Large intestine (tissue), 3 donors: ENCODE measurements at regions not wholly inside any gene's neighbourhood (a gene's known extent, or its start where the extent isn't known, plus 50 kb on each side); places are given as distances from the start of the nearest gene placed in this dataset.

Experiments
- DNase-seq, 2 donors: peaks; one replicate each; pipeline versions ENCODE4 v3.0.0 to v3.0.0-alpha.2; 2013
- H3K27ac ChIP-seq: one replicate; pipeline ENCODE4 v1.5.1; 2013; ENCODE audit warnings: low read length
- H3K27me3 ChIP-seq: 2 replicates; pipeline ENCODE4 v1.6.1; 2013; ENCODE audit warnings: low read length; ENCODE audit not compliant: control insufficient read depth, insufficient read depth
- H3K36me3 ChIP-seq: 2 replicates; pipeline ENCODE4 v1.6.1; 2013; ENCODE audit warnings: low read length; ENCODE audit not compliant: control insufficient read depth, insufficient read depth
- H3K4me1 ChIP-seq: one replicate; pipeline ENCODE4 v1.6.1; 2013; ENCODE audit warnings: low read length; ENCODE audit not compliant: control insufficient read depth, insufficient read depth
- H3K4me3 ChIP-seq: one replicate; pipeline ENCODE4 v1.5.1; 2013; ENCODE audit warnings: low read length
- H3K9me3 ChIP-seq: one replicate; pipeline ENCODE4 v1.6.1; 2013; ENCODE audit warnings: mild to moderate bottlenecking, low read depth, low read length, moderate library complexity; ENCODE audit not compliant: control insufficient read depth
- WGBS: methylation state at CpG from one replicate; pipeline ENCODE4 v1.1.5; 2013; ENCODE audit warnings: low lambda C conversion rate; ENCODE audit not compliant: insufficient coverage; 5-methylcytosine and 5-hydroxymethylcytosine counted together

- Histone ChIP-seq H3K4me3 (no peak overlapping the region), H3K27me3 (no peaks in the 10 kb centered on the region), H3K27ac (no peak overlapping the region), H3K4me1 (no peaks in the 10 kb centered on the region), H3K9me3 (peaks cover 12% of the 10 kb centered on the region), H3K36me3 (peaks cover 70% of the 10 kb centered on the region)
- WGBS, result no CpG with 5 or more reads among the region's 23 CpGs
- DNase-seq, result no peak
Observed at GRCh38 chr12:124463341-124463921, 104.0 kb downstream of the NCOR2 start.

- no peaks in the 10 kb centered on the region for H3K4me1 ChIP-seq
- no peaks in the 10 kb centered on the region for H3K27me3 ChIP-seq
- 40% methylated on average over 1 of the region's 9 CpGs for WGBS
- no peak for DNase-seq
- H3K27ac ChIP-seq, result no peak overlapping the region
- H3K9me3 ChIP-seq, result peaks cover 12% of the 10 kb centered on the region
- H3K4me3 ChIP-seq, result no peak overlapping the region
- peaks cover 73% of the 10 kb centered on the region for H3K36me3 ChIP-seq
Observed at GRCh38 chr12:124462750-124463149, 104.7 kb downstream of the NCOR2 start.

- Histone ChIP-seq H3K27me3 (no peaks in the 10 kb centered on the region), H3K36me3 (peaks cover 73% of the 10 kb centered on the region), H3K27ac (no peak overlapping the region), H3K9me3 (peaks cover 12% of the 10 kb centered on the region), H3K4me3 (no peak overlapping the region), H3K4me1 (no peaks in the 10 kb centered on the region)
- no CpG with 5 or more reads among the region's 22 CpGs for WGBS
- DNase-seq, result no peak
Observed at GRCh38 chr12:124461851-124462623, 105.4 kb downstream of the NCOR2 start.

DNA sequence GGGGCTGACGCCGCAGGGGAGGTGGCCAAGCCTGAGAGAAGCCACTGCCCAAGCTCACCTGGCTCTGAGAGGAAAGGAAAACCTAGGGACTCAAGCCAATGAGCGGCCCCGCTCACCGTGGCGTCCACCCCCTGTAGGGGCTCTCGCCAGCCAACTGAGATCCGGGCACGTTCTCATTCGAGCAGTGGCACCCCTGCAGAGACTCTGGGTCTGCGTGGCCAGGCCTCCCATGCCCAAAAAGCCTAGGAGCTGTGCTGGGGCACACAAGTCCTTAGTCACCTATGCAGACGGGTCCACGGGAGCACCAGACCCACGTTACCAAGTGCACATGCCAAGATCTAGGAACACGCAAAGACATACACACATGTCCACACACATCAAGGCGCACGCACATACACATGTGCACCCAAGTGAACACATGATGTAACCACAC, 106.2 kb downstream of the NCOR2 start:
- H3K4me1 ChIP-seq, result no peaks in the 10 kb centered on the region

GRCh38 chr12:124460771-124461170, 106.6 kb downstream of the NCOR2 start:
- Histone ChIP-seq H3K27me3 (no peaks in the 10 kb centered on the region), H3K4me1 (no peaks in the 10 kb centered on the region), H3K9me3 (peaks cover 6% of the 10 kb centered on the region), H3K27ac (no peak overlapping the region), H3K36me3 (peaks cover 70% of the 10 kb centered on the region), H3K4me3 (no peak overlapping the region)
- WGBS, result no CpG with 5 or more reads among the region's 9 CpGs
- DNase-seq, result no peak

More for the DNA sequence above, 106.2 kb downstream of the NCOR2 start:
- DNase-seq, result no peak
- H3K36me3 ChIP-seq, result peaks cover 70% of the 10 kb centered on the region
- peaks cover 11% of the 10 kb centered on the region for H3K9me3 ChIP-seq
- no CpG with 5 or more reads among the region's 17 CpGs for WGBS
- no peak overlapping the region for H3K27ac ChIP-seq
- no peaks in the 10 kb centered on the region for H3K27me3 ChIP-seq
- no peak overlapping the region for H3K4me3 ChIP-seq

GRCh38 chr12:124459852-124460645, 107.4 kb downstream of the NCOR2 start:
- WGBS, result no CpG with 5 or more reads among the region's 18 CpGs
- peaks cover 69% of the 10 kb centered on the region for H3K36me3 ChIP-seq
- H3K27ac ChIP-seq, result no peak overlapping the region
- DNase-seq, result no peak
- H3K27me3 ChIP-seq, result no peaks in the 10 kb centered on the region
- no peaks in the 10 kb centered on the region for H3K4me1 ChIP-seq
- H3K9me3 ChIP-seq, result peaks cover 3% of the 10 kb centered on the region
- H3K4me3 ChIP-seq, result no peak overlapping the region

DNA sequence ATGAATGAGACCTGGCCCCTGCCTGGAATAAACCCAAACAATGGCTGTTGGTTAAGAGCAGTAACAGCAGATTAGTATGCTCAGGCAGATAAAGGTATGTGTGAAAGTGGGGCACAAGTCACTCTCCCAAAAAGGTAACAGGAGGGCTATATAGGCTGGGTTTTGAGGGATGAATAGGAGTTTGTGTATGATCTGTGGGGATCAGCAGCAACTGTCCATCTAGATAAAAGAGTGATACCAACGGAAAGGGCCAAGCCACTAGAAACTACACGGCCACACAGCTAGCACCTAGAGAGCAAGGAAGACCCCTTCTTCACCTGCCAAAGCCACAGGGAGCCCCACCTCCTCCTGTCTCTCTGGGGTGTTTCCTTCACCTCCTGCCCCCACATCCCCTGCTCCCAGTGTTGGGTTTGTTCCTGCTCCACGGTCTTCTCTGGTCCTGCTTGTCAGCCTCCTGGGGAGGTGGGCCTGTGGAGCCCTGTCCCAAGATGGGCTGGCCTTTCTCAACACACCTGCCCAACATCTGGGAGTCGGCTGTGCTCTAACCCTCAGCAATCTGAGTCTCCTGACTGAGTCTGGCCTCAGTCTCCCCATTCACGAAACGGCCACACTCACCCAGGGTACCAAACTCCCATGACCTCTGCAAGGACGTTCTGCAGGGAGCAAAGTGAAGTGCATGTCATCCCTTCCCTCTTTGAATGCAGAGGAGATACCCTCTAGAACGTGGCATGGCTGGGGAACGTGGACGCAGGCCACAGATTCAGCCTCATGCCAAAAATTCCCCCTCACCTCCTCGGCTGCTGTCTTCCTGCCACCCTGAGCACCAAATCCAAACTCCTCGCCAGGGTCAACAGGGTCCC, 108.2 kb downstream of the NCOR2 start:
- no peak overlapping the region for H3K27ac ChIP-seq
- no peak overlapping the region for H3K4me3 ChIP-seq
- H3K27me3 ChIP-seq, result no peaks in the 10 kb centered on the region
- no peaks in the 10 kb centered on the region for H3K9me3 ChIP-seq
- WGBS, result no CpG with 5 or more reads among the region's 12 CpGs
- H3K4me1 ChIP-seq, result peaks cover 3% of the 10 kb centered on the region
- DNase-seq, result no peak
- H3K36me3 ChIP-seq, result peaks cover 65% of the 10 kb centered on the region

DNA sequence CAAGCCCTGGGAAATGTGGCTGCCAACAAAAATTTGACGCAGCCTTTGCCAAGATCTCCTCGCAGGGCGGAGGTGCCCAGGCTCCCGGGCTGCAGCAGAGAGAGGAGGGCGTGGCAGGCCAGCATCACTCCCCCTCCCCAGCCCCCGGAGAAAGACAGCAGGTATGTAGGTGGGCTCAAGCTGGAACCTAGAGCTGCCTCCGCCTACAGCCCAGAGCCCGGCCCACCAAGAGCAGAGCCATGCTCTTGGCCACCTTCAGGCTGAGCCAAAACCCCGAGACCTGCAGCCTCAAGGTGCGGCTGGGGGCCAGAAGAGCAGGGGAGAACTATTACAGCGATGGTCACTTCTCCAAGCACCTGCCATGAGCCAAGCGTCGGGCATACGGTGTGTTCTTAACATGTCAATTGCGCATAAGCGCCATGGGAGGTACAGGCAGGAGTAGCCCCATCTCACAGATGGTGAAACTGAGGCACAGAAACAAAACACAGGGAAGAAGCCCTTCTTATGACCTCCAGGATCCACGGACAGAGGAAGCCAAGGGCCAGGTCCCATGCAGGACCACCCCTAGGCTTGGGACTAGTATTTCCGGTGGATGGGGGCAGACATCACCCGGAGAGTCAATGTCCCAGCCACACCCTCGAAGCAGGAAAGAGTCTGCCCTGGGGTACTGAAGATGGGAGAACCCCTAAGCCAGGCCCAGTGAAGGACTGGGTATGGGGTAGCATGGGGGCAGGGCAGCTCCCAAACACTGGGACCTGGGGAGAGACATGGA, 109.0 kb downstream of the NCOR2 start:
- Histone ChIP-seq H3K36me3 (peaks cover 61% of the 10 kb centered on the region), H3K4me3 (no peak overlapping the region)

GRCh38 chr12:124457287-124458219, 109.9 kb downstream of the NCOR2 start:
- Histone ChIP-seq H3K9me3 (no peaks in the 10 kb centered on the region), H3K36me3 (peaks cover 58% of the 10 kb centered on the region), H3K27me3 (no peaks in the 10 kb centered on the region), H3K27ac (peak overlapping the region; percentile 70), H3K4me1 (peaks cover 5% of the 10 kb centered on the region), H3K4me3 (peak overlapping the region; percentile 6)
- WGBS, result no CpG with 5 or more reads among the region's 37 CpGs
- DNase-seq, result peak; percentile 37 to 57

More for the DNA sequence above, 109.0 kb downstream of the NCOR2 start:
- WGBS, result no CpG with 5 or more reads among the region's 20 CpGs
- no peak for DNase-seq
- H3K27me3 ChIP-seq, result no peaks in the 10 kb centered on the region
- peak overlapping the region; percentile 70 for H3K27ac ChIP-seq
- peaks cover 5% of the 10 kb centered on the region for H3K4me1 ChIP-seq
- H3K9me3 ChIP-seq, result no peaks in the 10 kb centered on the region
